ENCODE measurements at regions not wholly inside any gene's neighbourhood (a gene's known extent, or its start where the extent isn't known, plus 50 kb on each side); places are given as distances from the start of the nearest gene placed in this dataset.

DNA sequence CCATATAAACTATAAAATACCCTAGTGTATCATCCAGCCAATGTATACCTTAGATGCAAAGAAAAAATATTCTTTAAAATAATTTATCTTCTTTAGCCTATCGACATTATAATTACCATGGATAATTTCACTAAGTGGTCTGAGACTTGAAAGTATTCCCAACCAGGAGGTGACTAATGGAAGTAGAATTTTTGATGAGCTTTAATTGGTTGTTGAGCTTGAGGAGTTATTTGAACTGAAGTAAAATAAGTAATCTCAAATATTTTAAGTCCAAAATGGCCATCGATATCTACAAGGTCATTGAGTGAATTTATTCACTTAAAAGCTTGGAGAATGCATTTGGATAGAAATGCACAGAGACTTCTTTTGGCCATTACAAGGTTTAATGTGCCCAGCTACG is 436.2 kb downstream of the TLL1 start:
- Histone ChIP-seq H3K36me3 (ENCODE audit: low read depth, missing control alignments) (no peaks in the 10 kb centered on the region), H3K4me3 (no peak overlapping the region), H3K27me3 (no peaks in the 10 kb centered on the region), H3K27ac (no peak overlapping the region), H3K9me3 (no peaks in the 10 kb centered on the region), H3K4me1 (no peaks in the 10 kb centered on the region)
- TF ChIP-seq POLR2A (IDR thresholded peaks at IDR 0.05) (no peak), CTCF (IDR thresholded peaks at IDR 0.05) (no peak)
- DNase-seq: no peak
- intact Hi-C loops (cut with DNase I; ENCODE audit: low total_unique reads): no loop called here
- WGBS, 2 donors: 79 to 86% methylated on average over 3 of the region's 3 CpGs

DNA sequence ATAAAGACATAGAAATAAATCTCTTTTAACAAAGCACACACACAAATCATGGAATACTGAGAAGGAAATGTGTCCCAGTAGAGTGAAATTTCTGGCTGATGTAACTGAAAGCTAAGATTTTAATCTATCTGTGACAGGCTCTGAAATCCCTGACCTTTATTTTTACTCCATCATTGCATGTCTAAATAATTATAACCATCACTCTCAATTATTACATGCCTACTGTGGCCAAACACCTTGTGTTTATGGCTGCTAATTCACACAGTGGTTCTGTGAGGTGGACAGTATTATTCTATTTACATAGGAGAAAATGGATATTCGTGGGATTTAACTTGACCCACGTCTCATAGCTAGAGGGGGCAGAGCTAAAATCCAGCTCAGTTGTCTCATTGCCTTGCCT is 438.1 kb downstream of the TLL1 start:
- H3K4me3 ChIP-seq: no peak overlapping the region
- no peak overlapping the region for H3K27ac ChIP-seq
- H3K27me3 ChIP-seq: no peaks in the 10 kb centered on the region
- TF ChIP-seq CTCF (IDR thresholded peaks at IDR 0.05): no peak
- no peak for TF ChIP-seq POLR2A (IDR thresholded peaks at IDR 0.05)
- 60 to 66% methylated on average over 2 of the region's 2 CpGs for WGBS, 2 donors
- DNase-seq: no peak
- H3K4me1 ChIP-seq: no peaks in the 10 kb centered on the region
- H3K36me3 ChIP-seq (ENCODE audit: low read depth, missing control alignments): no peaks in the 10 kb centered on the region
- no peaks in the 10 kb centered on the region for H3K9me3 ChIP-seq
- intact Hi-C loops (cut with DNase I; ENCODE audit: low total_unique reads): no loop called here

DNA sequence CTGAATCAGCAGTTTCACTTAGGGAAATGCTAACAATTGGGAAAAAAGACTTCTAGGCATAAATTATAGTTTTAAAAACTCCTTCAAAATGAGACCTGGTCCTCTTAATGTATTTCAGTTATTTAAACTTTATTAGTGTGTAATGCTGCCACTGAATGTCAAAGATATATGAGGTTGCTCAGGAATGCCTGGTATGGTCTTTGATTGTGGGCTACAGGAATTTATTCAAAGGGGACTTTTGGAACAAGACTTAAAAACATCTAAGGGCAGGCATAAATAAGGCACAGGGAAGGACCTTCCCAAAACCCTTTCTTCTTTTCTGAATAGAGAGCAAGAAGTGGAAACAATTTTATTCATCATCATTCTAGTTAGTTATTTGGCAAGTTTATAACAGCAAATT is 439.1 kb downstream of the TLL1 start:
- Histone ChIP-seq H3K36me3 (ENCODE audit: low read depth, missing control alignments) (no peaks in the 10 kb centered on the region), H3K27ac (no peak overlapping the region), H3K4me1 (no peaks in the 10 kb centered on the region), H3K9me3 (no peaks in the 10 kb centered on the region), H3K4me3 (no peak overlapping the region), H3K27me3 (no peaks in the 10 kb centered on the region)
- intact Hi-C loops (cut with DNase I; ENCODE audit: low total_unique reads): no loop called here
- DNase-seq: no peak
- TF ChIP-seq POLR2A (IDR thresholded peaks at IDR 0.05): no peak
- no peak for TF ChIP-seq CTCF (IDR thresholded peaks at IDR 0.05)

DNA sequence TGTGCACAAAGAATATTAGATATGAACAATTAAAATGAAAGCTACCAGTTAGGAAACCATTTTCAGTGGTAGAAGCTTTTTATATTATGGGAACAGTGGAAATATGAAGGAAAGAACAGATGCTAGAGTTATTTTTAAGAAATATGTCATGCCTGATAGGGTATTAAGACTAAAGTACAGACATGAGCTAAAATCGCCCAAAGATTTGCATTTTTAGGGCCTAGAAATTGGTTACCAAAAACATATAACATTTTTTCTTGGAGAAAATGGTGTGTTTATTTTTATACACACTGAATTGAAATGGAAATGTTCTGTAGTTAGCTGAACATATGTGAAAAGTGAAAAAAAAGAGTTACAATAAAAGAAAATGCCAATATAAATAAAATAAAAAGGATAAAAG is 441.9 kb downstream of the TLL1 start:
- intact Hi-C loops (cut with DNase I; ENCODE audit: low total_unique reads): no loop called here
- TF ChIP-seq POLR2A (IDR thresholded peaks at IDR 0.05) (no peak), CTCF (IDR thresholded peaks at IDR 0.05) (no peak)
- Histone ChIP-seq H3K4me1 (no peaks in the 10 kb centered on the region), H3K27ac (no peak overlapping the region), H3K36me3 (ENCODE audit: low read depth, missing control alignments) (no peaks in the 10 kb centered on the region), H3K4me3 (no peak overlapping the region), H3K27me3 (no peaks in the 10 kb centered on the region), H3K9me3 (no peaks in the 10 kb centered on the region)
- WGBS, 2 donors: 82 to 85% methylated on average over 1 of the region's 1 CpG
- no peak for DNase-seq

- H3K4me1 ChIP-seq: no peaks in the 10 kb centered on the region
- H3K36me3 ChIP-seq (ENCODE audit: low read depth, missing control alignments): no peaks in the 10 kb centered on the region
- 61 to 78% methylated on average over 9 to 11 of the region's 11 CpGs for WGBS, 2 donors
- no peak for DNase-seq
- intact Hi-C loops (cut with DNase I; ENCODE audit: low total_unique reads): no loop called here
- no peak overlapping the region for H3K4me3 ChIP-seq
- no peaks in the 10 kb centered on the region for H3K9me3 ChIP-seq
- H3K27me3 ChIP-seq: no peaks in the 10 kb centered on the region
- no peak overlapping the region for H3K27ac ChIP-seq
- no peak for TF ChIP-seq CTCF (IDR thresholded peaks at IDR 0.05)
- TF ChIP-seq POLR2A (IDR thresholded peaks at IDR 0.05): no peak
Observed at GRCh38 chr4:166315721-166316467, 442.9 kb downstream of the TLL1 start.

Data from testis (tissue), 2 donors.